ENCODE measurements at regions not wholly inside any gene's neighbourhood (a gene's known extent, or its start where the extent isn't known, plus 50 kb on each side); places are given as distances from the start of the nearest gene placed in this dataset.

DNA sequence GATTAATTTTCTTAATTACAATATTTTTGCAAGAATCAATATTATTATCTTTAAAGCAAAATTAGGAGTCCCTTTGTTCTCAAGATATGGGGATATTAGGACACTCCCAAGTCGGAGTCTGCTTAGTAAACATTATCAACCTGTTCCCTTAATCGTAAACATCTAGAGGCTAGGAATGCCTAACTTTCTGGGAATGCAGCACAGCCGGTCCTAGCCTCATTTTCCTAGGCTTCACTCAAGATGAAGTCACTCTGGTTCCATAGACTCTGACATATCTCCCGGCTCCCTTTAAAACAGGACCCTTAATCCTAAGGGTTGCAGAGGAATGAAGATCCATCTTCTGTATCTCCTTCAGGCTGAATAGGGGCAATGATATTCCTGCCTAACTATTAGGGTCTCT, 367.6 kb downstream of the GPM6A start:
- TF ChIP-seq, protein P1, sequence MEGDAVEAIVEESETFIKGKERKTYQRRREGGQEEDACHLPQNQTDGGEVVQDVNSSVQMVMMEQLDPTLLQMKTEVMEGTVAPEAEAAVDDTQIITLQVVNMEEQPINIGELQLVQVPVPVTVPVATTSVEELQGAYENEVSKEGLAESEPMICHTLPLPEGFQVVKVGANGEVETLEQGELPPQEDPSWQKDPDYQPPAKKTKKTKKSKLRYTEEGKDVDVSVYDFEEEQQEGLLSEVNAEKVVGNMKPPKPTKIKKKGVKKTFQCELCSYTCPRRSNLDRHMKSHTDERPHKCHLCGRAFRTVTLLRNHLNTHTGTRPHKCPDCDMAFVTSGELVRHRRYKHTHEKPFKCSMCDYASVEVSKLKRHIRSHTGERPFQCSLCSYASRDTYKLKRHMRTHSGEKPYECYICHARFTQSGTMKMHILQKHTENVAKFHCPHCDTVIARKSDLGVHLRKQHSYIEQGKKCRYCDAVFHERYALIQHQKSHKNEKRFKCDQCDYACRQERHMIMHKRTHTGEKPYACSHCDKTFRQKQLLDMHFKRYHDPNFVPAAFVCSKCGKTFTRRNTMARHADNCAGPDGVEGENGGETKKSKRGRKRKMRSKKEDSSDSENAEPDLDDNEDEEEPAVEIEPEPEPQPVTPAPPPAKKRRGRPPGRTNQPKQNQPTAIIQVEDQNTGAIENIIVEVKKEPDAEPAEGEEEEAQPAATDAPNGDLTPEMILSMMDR (IDR thresholded peaks at IDR 0.05; ENCODE audit: low read depth, low read length, missing control alignments): no peak
- H3K4me3 ChIP-seq (replicated peaks; ENCODE audit: low read depth, low read length): no peak overlapping the region
- no peak for DNase-seq (ENCODE audit: extremely low read depth, low read depth)

- TF ChIP-seq, protein P1 (IDR thresholded peaks at IDR 0.05; ENCODE audit: low read depth, low read length, missing control alignments): no peak
Observed at GRCh38 chr4:175447016-175447415, 365.0 kb downstream of the GPM6A start.

DNA sequence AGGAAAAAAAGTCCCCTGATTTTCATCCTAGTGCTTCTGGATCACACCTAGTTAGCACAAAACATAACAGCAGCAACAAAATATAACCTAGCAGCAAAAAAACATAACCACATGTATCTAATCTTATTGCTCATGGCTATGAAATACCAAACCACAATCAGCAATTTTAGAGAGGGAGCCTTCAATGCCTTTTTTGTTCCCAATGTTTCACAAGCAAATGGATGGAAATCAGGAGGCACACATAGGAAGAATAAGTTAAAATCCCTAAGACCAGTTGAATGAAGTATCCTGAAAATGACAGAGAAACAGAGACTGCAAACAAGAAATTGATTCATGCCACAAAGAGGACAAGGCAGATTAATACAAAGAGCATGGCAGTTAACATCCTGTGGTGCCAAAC, 361.6 kb downstream of the GPM6A start:
- DNase-seq (ENCODE audit: extremely low read depth, low read depth): no peak
- TF ChIP-seq, protein P1 (IDR thresholded peaks at IDR 0.05; ENCODE audit: low read depth, low read length, missing control alignments): no peak
- no peak overlapping the region for H3K4me3 ChIP-seq (replicated peaks; ENCODE audit: low read depth, low read length)

More at GRCh38 chr4:175447016-175447415, 365.0 kb downstream of the GPM6A start:
- H3K4me3 ChIP-seq (replicated peaks; ENCODE audit: low read depth, low read length): no peak overlapping the region
- DNase-seq (ENCODE audit: extremely low read depth, low read depth): no peak

- H3K4me3 ChIP-seq (replicated peaks; ENCODE audit: low read depth, low read length): no peak overlapping the region
- TF ChIP-seq, protein P1 (IDR thresholded peaks at IDR 0.05; ENCODE audit: low read depth, low read length, missing control alignments): no peak
- no peak for DNase-seq (ENCODE audit: extremely low read depth, low read depth)
Observed at GRCh38 chr4:175451238-175451965, 360.7 kb downstream of the GPM6A start.

GRCh38 chr4:175453456-175453855, 358.6 kb downstream of the GPM6A start:
- no peak for DNase-seq (ENCODE audit: extremely low read depth, low read depth)
- H3K4me3 ChIP-seq (replicated peaks; ENCODE audit: low read depth, low read length): no peak overlapping the region
- TF ChIP-seq, protein P1 (IDR thresholded peaks at IDR 0.05; ENCODE audit: low read depth, low read length, missing control alignments): no peak

GRCh38 chr4:175456131-175456530, 355.9 kb downstream of the GPM6A start:
- TF ChIP-seq, protein P1 (IDR thresholded peaks at IDR 0.05; ENCODE audit: low read depth, low read length, missing control alignments): no peak
- no peak for DNase-seq (ENCODE audit: extremely low read depth, low read depth)
- H3K4me3 ChIP-seq (replicated peaks; ENCODE audit: low read depth, low read length): no peak overlapping the region

GRCh38 chr4:175457956-175458355, 354.1 kb downstream of the GPM6A start:
- no peak overlapping the region for H3K4me3 ChIP-seq (replicated peaks; ENCODE audit: low read depth, low read length)
- DNase-seq (ENCODE audit: extremely low read depth, low read depth): no peak
- TF ChIP-seq, protein P1 (IDR thresholded peaks at IDR 0.05; ENCODE audit: low read depth, low read length, missing control alignments): no peak
